ENCODE measurements at regions not wholly inside any gene's neighbourhood (a gene's known extent, or its start where the extent isn't known, plus 50 kb on each side); places are given as distances from the start of the nearest gene placed in this dataset.

DNA sequence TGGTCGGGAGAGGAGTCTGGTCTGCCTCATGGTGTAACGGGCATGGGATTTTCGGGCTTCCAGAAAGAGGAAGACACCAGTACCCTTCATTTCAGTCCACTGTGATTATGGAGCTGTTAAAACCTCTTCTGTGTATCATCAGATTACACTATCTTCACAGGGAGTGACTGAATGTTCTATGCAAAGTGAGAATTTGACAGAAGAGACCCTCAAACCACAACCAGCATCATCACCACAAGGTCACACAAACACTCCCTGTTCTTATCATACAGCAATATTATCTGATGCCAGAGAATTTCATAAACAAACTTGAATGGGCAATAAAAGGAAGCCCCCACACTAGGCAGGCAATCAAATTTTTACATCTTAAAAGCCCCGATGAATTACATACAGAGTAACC is 164.2 kb downstream of the PDGFRA start:
- no peaks in the 10 kb centered on the region for H3K4me1 ChIP-seq
- WGBS, 2 donors (ENCODE audit: low coverage in 1 of 2), result 85 to 87% methylated on average over 4 of the region's 4 CpGs
- H3K9me3 ChIP-seq, result no peaks in the 10 kb centered on the region
- DNase-seq, result no peak
- TF ChIP-seq, protein P1, sequence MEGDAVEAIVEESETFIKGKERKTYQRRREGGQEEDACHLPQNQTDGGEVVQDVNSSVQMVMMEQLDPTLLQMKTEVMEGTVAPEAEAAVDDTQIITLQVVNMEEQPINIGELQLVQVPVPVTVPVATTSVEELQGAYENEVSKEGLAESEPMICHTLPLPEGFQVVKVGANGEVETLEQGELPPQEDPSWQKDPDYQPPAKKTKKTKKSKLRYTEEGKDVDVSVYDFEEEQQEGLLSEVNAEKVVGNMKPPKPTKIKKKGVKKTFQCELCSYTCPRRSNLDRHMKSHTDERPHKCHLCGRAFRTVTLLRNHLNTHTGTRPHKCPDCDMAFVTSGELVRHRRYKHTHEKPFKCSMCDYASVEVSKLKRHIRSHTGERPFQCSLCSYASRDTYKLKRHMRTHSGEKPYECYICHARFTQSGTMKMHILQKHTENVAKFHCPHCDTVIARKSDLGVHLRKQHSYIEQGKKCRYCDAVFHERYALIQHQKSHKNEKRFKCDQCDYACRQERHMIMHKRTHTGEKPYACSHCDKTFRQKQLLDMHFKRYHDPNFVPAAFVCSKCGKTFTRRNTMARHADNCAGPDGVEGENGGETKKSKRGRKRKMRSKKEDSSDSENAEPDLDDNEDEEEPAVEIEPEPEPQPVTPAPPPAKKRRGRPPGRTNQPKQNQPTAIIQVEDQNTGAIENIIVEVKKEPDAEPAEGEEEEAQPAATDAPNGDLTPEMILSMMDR (IDR thresholded peaks at IDR 0.05), result no peak
- TF ChIP-seq EP300 (IDR thresholded peaks at IDR 0.05; ENCODE audit: low read depth) (no peak), POLR2AphosphoS5 (IDR thresholded peaks at IDR 0.05) (no peak), POLR2A (IDR thresholded peaks at IDR 0.05) (no peak)
- no peak overlapping the region for H3K27ac ChIP-seq
- intact Hi-C loops (cut with DNase I; ENCODE audit: low total_unique reads) (no loop called here), in situ Hi-C loops (cut with MboI; ENCODE audit: low pct_ligation_motif_present in 1 of 4, low pct_unique_long_range_greater_than_20kb in 1 of 4, low sequenced_read_pairs in 3 of 4) (no loop called here)
- H3K27me3 ChIP-seq, result no peaks in the 10 kb centered on the region
- H3K4me3 ChIP-seq, result no peak overlapping the region
- H3K36me3 ChIP-seq, result no peaks in the 10 kb centered on the region

DNA sequence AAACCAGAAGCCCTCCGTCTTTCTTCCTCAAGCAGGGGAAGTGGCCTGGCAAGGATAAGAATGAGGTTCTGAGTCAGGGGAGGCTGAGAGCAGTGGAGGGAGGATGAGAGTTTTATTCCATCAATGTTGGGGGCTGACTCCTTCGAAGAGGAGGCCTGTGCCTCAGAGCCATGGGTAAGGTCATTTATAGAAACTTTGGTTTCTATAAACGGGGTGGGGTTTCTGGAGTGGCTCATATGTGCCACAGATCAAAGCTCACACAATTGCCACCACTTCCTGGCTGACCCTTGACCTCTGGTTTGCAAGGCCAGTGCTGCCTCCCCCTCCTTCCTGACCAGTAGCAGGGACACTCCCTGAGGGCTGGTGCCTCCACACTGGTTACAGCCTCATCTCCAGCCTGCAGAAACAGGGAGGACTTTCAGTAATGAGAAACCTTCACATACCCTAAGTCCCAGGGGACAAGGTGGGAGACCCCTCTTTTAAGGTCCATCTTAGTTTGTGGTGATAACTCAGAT is 166.0 kb downstream of the PDGFRA start:
- Histone ChIP-seq H3K9me3 (no peaks in the 10 kb centered on the region), H3K27ac (no peak overlapping the region), H3K36me3 (no peaks in the 10 kb centered on the region), H3K4me1 (peaks cover 0 to 3% (median 0%) of the 10 kb centered on the region in 4 donors), H3K4me3 (no peak overlapping the region), H3K27me3 (no peaks in the 10 kb centered on the region)
- TF ChIP-seq, protein P1 (IDR thresholded peaks at IDR 0.05), result no peak
- TF ChIP-seq POLR2AphosphoS5 (IDR thresholded peaks at IDR 0.05) (no peak), POLR2A (IDR thresholded peaks at IDR 0.05) (no peak), EP300 (IDR thresholded peaks at IDR 0.05; ENCODE audit: low read depth) (no peak)
- in situ Hi-C loops (cut with MboI; ENCODE audit: low pct_ligation_motif_present in 1 of 4, low pct_unique_long_range_greater_than_20kb in 1 of 4, low sequenced_read_pairs in 3 of 4) (no loop called here), intact Hi-C loops (cut with DNase I; ENCODE audit: low total_unique reads) (no loop called here)
- DNase-seq, result no peak
- 68% methylated on average over 3 of the region's 3 CpGs; no CpG with 5 or more reads in 1 of the 2 donors for whole genome bisulfite sequencing, 2 donors (ENCODE audit: low coverage in 1 of 2)

DNA sequence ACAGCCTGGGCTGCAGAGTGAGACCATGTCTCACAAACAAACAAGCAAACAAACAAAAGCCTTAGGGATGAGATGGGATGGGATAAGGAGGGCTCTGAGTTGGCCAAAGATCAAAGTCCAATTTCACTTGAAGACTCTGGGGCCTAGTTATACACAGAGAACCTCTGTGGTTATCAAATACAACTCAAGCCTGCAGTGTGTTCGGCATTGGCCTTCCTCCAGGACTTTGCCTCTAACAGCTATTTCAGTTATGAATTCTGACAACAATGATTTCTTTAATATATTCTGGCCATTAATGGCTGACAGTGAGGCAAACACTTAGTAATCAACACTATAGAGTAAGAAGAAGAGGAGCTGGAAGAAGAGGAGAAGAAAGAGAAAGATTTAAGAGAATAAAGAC is 171.1 kb downstream of the PDGFRA start:
- Histone ChIP-seq H3K27ac (no peak overlapping the region), H3K4me3 (no peak overlapping the region), H3K36me3 (no peaks in the 10 kb centered on the region), H3K4me1 (peaks cover 0 to 3% (median 0%) of the 10 kb centered on the region in 4 donors), H3K27me3 (no peaks in the 10 kb centered on the region), H3K9me3 (no peaks in the 10 kb centered on the region)
- in situ Hi-C loops (cut with MboI; ENCODE audit: low pct_ligation_motif_present in 1 of 4, low pct_unique_long_range_greater_than_20kb in 1 of 4, low sequenced_read_pairs in 3 of 4) (no loop called here), intact Hi-C loops (cut with DNase I; ENCODE audit: low total_unique reads) (no loop called here)
- no peak for DNase-seq
- no peak for TF ChIP-seq EP300 (IDR thresholded peaks at IDR 0.05; ENCODE audit: low read depth)
- TF ChIP-seq, protein P1 (IDR thresholded peaks at IDR 0.05), result no peak
- TF ChIP-seq POLR2A (IDR thresholded peaks at IDR 0.05), result no peak
- no peak for TF ChIP-seq POLR2AphosphoS5 (IDR thresholded peaks at IDR 0.05)
- WGBS, 2 donors (ENCODE audit: low coverage in 1 of 2), result 86 to 100% methylated on average over 1 of the region's 1 CpG

DNA sequence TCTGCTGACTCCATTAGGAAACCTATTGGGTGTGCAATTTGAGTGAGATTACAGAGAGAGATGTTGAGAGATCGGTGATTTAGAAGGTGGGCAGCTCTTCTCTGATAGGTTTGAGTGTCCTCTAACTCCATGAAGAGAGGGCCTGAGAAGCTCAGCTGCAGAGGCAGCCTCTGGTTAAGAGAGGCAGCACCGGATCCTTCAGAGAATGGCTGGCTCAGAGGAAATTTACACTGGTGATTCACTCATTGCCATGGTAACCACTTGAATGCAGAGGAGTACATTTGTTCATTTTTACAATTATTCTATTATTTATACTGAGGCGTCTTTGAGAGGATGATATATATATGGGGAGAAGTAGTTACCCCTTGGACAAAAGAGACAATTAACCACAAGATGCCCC is 171.7 kb downstream of the PDGFRA start:
- intact Hi-C loops (cut with DNase I; ENCODE audit: low total_unique reads), result no loop called here

More for the DNA sequence above, 171.7 kb downstream of the PDGFRA start:
- H3K4me1 ChIP-seq, result peaks cover 0 to 3% (median 0%) of the 10 kb centered on the region in 4 donors
- no peak overlapping the region for H3K4me3 ChIP-seq
- TF ChIP-seq POLR2AphosphoS5 (IDR thresholded peaks at IDR 0.05) (no peak), EP300 (IDR thresholded peaks at IDR 0.05; ENCODE audit: low read depth) (no peak), POLR2A (IDR thresholded peaks at IDR 0.05) (no peak)
- TF ChIP-seq, protein P1 (IDR thresholded peaks at IDR 0.05), result no peak
- no peak overlapping the region for H3K27ac ChIP-seq
- no peaks in the 10 kb centered on the region for H3K27me3 ChIP-seq
- H3K36me3 ChIP-seq, result no peaks in the 10 kb centered on the region
- in situ Hi-C loops (cut with MboI; ENCODE audit: low pct_ligation_motif_present in 1 of 4, low pct_unique_long_range_greater_than_20kb in 1 of 4, low sequenced_read_pairs in 3 of 4), result no loop called here
- 59 to 60% methylated on average over 1 to 3 of the region's 3 CpGs for WGBS, 2 donors (ENCODE audit: low coverage in 1 of 2)
- no peaks in the 10 kb centered on the region for H3K9me3 ChIP-seq
- no peak for DNase-seq

Data from transverse colon (tissue), 4 donors.